ENCODE measurements at regions not wholly inside any gene's neighbourhood (a gene's known extent, or its start where the extent isn't known, plus 50 kb on each side); places are given as distances from the start of the nearest gene placed in this dataset.

- TF ChIP-seq OSR1 (CRISPR knock-in tag; IDR thresholded peaks at IDR 0.05) (no peak), SNAI2 (CRISPR knock-in tag; IDR thresholded peaks at IDR 0.05) (no peak), POU6F1 (CRISPR knock-in tag; IDR thresholded peaks at IDR 0.05; ENCODE audit: borderline replicate concordance, low read depth) (no peak), ZFP30 (CRISPR knock-in tag; IDR thresholded peaks at IDR 0.05) (no peak)
- peak; percentile 54; the same call in 1 of the 3 replicates for ATAC-seq
Observed at GRCh38 chr10:43901302-43901701, 252.6 kb upstream of the ZNF32 start.

- TF ChIP-seq ARNTL (CRISPR knock-in tag; IDR thresholded peaks at IDR 0.05; ENCODE audit: borderline replicate concordance, low read depth) (no peak), CREB5 (CRISPR knock-in tag; IDR thresholded peaks at IDR 0.05; ENCODE audit: low read depth) (no peak), RARB (CRISPR knock-in tag; IDR thresholded peaks at IDR 0.05) (no peak), OSR1 (CRISPR knock-in tag; IDR thresholded peaks at IDR 0.05) (no peak), POU6F1 (CRISPR knock-in tag; IDR thresholded peaks at IDR 0.05; ENCODE audit: borderline replicate concordance, low read depth) (no peak), PATZ1 (CRISPR knock-in tag; IDR thresholded peaks at IDR 0.05; ENCODE audit: borderline replicate concordance) (no peak), TCF4 (CRISPR knock-in tag; IDR thresholded peaks at IDR 0.05; ENCODE audit: borderline replicate concordance) (no peak), PPARA (CRISPR knock-in tag; IDR thresholded peaks at IDR 0.05; ENCODE audit: borderline replicate concordance) (no peak), ZFP3 (CRISPR knock-in tag; IDR thresholded peaks at IDR 0.05) (no peak), ZNF565 (CRISPR knock-in tag; conservative IDR thresholded peaks at IDR 0.05; ENCODE audit: low read depth) (no peak)
Observed at GRCh38 chr10:43900571-43900970, 251.9 kb upstream of the ZNF32 start.

GRCh38 chr10:43899224-43899959 is 250.7 kb upstream of the ZNF32 start:
- TF ChIP-seq BACH2 (CRISPR knock-in tag; IDR thresholded peaks at IDR 0.05; ENCODE audit: borderline replicate concordance): no peak
- TF ChIP-seq TCF4 (CRISPR knock-in tag; IDR thresholded peaks at IDR 0.05; ENCODE audit: borderline replicate concordance): 0 out of 2 replicates have a peak, but pooled peaks have one; percentile 19
- no peak for TF ChIP-seq TSHZ2 (CRISPR knock-in tag; IDR thresholded peaks at IDR 0.05)
- no peak for TF ChIP-seq RARB (CRISPR knock-in tag; IDR thresholded peaks at IDR 0.05)
- ATAC-seq: peak; percentile 41; the same call in 1 of the 3 replicates

More at GRCh38 chr10:43900571-43900970, 251.9 kb upstream of the ZNF32 start:
- no peak for ATAC-seq

- TF ChIP-seq ZFP3 (CRISPR knock-in tag; IDR thresholded peaks at IDR 0.05) (no peak), TOX (CRISPR knock-in tag; IDR thresholded peaks at IDR 0.05; ENCODE audit: borderline replicate concordance) (no peak), CSRNP3 (CRISPR knock-in tag; IDR thresholded peaks at IDR 0.05) (no peak), ZNF70 (CRISPR knock-in tag; IDR thresholded peaks at IDR 0.05) (no peak), TCF4 (CRISPR knock-in tag; IDR thresholded peaks at IDR 0.05; ENCODE audit: borderline replicate concordance) (no peak), CSDC2 (CRISPR knock-in tag; IDR thresholded peaks at IDR 0.05) (no peak), OSR1 (CRISPR knock-in tag; IDR thresholded peaks at IDR 0.05) (no peak), ESRRG (CRISPR knock-in tag; IDR thresholded peaks at IDR 0.05) (no peak), POU6F1 (CRISPR knock-in tag; IDR thresholded peaks at IDR 0.05; ENCODE audit: borderline replicate concordance, low read depth) (no peak)
- no peak for ATAC-seq
Observed at GRCh38 chr10:43898592-43898991, 249.9 kb upstream of the ZNF32 start.

Data from SK-N-SH treated with all-trans-retinoic acid at 6 μM for 48 hours (cell line).